Stomach smooth muscle (tissue), 2 donors: ENCODE measurements at regions not wholly inside any gene's neighbourhood (a gene's known extent, or its start where the extent isn't known, plus 50 kb on each side); places are given as distances from the start of the nearest gene placed in this dataset.
"Not testable (repeated sequence)": the region's sequence is repeated elsewhere in the genome, so short reads cannot be mapped to it uniquely, and the experiment has no call there.

Experiments used
- H3K27ac ChIP-seq: one replicate; pipeline ENCODE4 v1.7.0; 2013; ENCODE audit warnings: mild to moderate bottlenecking, low read length, inconsistent platforms
- H3K27me3 ChIP-seq, 2 donors: one replicate each; pipeline ENCODE4 v1.7.0; 2013; ENCODE audit warnings: low read length in 2 of 2; ENCODE audit not compliant: insufficient read depth in 2 of 2, control insufficient read depth in 1 of 2
- H3K36me3 ChIP-seq, 2 donors: one replicate each; pipeline ENCODE4 v1.7.0; 2013; ENCODE audit warnings: low read length in 2 of 2; ENCODE audit not compliant: control insufficient read depth in 2 of 2, insufficient read depth in 2 of 2
- H3K4me1 ChIP-seq: one replicate; pipeline ENCODE4 v1.7.0; 2013; ENCODE audit warnings: low read length; ENCODE audit not compliant: control insufficient read depth, insufficient read depth
- H3K4me3 ChIP-seq, 2 donors: one replicate each; pipeline ENCODE4 v1.7.0; 2013; ENCODE audit warnings: low read length in 2 of 2
- H3K9ac ChIP-seq, 2 donors: one replicate each; pipeline ENCODE4 v1.7.0; 2013; ENCODE audit warnings: low read length in 2 of 2, mild to moderate bottlenecking in 1 of 2
- H3K9me3 ChIP-seq, 2 donors: one replicate each; pipeline ENCODE4 v1.7.0; 2013; ENCODE audit warnings: low read length in 2 of 2; ENCODE audit not compliant: control insufficient read depth in 2 of 2
- donor health status: healthy.
- donor health status: Pancreatic carcinoma.

DNA sequence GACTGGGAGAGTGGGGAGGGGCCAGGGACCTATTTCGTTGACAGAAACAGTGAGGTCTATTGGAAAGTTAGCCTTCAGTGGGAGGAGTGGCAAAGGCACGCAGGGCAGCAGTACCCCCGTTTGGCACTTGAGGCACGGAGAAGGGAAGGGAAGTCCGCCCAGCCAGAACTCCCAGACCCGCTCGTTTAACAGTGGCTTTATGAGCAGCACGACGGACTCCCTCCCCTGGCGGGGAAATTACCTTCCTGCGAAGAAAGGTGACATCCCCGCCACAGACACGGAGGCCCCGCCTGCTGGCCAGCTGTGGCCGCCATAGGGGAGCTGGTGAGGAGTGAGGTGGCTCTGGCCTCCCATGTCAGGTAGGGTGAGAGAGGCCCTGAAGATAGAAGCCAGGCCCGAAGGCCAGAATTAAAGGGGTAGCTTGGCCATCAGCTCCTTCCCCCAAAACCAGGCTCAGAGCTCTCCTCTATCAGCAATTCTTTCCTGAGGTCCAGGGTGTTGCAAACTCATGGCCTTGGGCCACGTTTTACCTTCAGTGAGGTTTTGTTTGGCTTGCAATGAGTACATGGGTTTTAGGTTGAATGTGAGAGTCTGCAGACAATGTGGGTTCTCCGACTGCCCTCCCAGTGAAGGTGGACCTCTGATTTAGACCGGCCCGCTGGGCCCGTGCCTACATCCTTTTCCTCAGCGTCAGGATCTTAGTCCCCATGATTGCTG is 123.7 kb downstream of the MRPL14 start:
- H3K36me3 ChIP-seq = no peaks in the 10 kb centered on the region
- no peaks in the 10 kb centered on the region for H3K9me3 ChIP-seq
- H3K4me1 ChIP-seq = peaks cover 26% of the 10 kb centered on the region
- H3K4me3 ChIP-seq = no peak overlapping the region
- no peak overlapping the region for H3K27ac ChIP-seq
- no peak overlapping the region for H3K9ac ChIP-seq
- peaks cover 0 to 13% of the 10 kb centered on the region in 2 donors for H3K27me3 ChIP-seq

DNA sequence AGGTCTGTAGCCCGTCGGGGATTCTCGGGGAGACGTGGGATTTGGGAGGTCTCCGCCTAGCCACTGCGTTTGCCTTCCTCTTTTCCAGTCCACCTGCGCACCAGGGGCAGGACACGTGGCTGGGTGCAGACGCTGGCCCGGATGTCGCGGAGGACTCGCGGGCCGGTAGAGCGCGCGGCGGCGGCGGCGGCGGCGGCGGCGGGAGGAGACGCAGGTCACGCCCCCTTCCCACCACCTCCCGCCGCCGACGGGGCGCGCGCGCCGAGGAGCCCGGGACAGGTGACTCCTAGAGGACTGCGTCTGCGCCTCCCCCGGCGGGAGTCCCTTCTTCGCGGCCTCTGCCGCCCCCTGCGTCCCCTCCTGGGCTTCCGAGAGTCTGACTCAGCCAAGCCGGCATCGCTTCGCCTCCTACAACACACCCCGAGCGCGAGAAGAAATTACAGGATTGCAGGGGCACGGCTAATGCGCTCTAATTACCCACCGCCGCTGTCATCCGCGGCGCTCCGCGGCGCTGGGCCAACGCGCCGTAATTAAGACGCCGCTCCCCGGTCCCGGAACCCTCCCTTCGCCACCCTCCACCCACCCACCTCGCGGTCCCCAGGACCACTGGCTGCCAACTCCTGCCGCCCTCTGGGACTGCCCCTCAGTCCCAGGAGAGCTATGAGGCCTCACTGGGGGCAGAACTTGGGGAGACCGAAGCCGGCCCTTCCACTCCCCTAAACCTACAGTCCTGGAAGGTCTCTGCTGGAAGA is 124.5 kb downstream of the MRPL14 start:
- Histone ChIP-seq H3K9ac (peak overlapping the region in 1 of 2 donors; percentile 42), H3K9me3 (no peaks in the 10 kb centered on the region), H3K27ac (no peak overlapping the region), H3K4me3 (peak overlapping the region; percentile 63 to 69), H3K4me1 (peaks cover 26% of the 10 kb centered on the region), H3K27me3 (peaks cover 0 to 13% of the 10 kb centered on the region in 2 donors), H3K36me3 (no peaks in the 10 kb centered on the region)

DNA sequence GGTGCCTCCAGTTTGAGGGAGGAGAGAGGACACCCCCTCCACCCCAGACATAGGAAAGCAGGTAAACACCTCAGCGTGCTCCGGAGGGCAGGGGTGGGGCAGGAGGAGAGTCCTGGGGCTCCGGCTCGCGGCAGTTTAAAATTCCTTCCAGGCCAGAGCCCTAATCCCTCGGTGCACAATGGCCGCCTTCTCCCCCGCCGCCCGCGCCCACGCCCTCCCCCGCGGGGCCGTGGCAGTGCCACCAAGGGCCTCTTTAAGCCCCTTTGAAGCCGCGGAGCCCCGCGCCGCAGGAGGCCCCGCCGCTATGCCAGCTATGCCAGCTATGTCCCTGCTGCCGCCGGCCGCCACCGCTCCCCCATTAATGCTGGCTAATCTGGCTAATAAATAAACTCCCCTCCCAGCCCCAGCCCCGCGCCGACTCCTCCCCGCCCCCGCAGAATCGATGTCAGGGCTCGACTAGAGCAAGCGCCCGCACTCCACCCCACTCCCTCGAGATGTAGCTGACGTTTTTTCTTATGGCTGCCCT is 125.1 kb downstream of the MRPL14 start:
- Histone ChIP-seq H3K36me3 (no peaks in the 10 kb centered on the region), H3K4me3 (peak overlapping the region; percentile 31 to 69), H3K27me3 (peaks cover 0 to 13% of the 10 kb centered on the region in 2 donors), H3K27ac (no peak overlapping the region), H3K9ac (no peak overlapping the region), H3K9me3 (no peaks in the 10 kb centered on the region), H3K4me1 (peaks cover 26% of the 10 kb centered on the region)

DNA sequence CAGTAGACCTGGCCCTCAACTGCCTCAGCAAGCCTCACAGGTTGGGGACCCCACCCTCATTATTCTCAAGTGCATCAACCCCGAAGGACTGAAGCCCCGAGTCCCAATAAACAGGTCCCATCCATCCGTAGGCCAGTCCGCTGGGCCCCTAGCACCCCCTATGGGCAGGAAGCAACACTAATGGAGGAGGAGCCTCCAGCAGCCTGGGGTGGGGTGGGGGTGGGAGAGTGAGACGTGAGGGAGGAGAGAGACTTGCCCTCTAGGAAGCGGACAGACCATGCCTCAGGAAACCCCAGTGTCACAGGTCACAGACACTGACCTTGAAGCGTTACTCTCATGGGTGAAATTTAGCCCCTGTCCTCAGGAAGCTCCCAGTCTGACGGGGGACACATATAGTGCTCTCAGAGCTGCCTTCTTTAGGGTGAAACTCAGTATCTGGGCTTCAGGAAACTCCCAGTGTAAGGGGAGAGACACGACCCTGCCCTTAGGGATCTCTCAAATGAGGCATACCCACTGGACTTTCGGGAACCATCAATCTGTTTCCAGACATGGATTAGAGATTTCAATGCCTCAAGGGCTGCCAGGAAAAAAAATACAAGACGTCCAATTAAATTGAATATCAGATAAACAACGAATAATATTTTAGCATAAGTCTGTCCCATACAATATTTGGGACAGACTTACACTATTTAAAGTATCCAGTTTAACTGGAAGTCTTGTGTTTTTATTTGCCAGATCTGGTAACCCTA is 125.8 kb downstream of the MRPL14 start:
- Histone ChIP-seq H3K4me1 (peaks cover 28% of the 10 kb centered on the region), H3K9ac (no peak overlapping the region), H3K36me3 (no peaks in the 10 kb centered on the region), H3K9me3 (no peaks in the 10 kb centered on the region), H3K4me3 (peak overlapping the region in 1 of 2 donors; percentile 17), H3K27ac (no peak overlapping the region), H3K27me3 (peaks cover 0 to 13% of the 10 kb centered on the region in 2 donors)

DNA sequence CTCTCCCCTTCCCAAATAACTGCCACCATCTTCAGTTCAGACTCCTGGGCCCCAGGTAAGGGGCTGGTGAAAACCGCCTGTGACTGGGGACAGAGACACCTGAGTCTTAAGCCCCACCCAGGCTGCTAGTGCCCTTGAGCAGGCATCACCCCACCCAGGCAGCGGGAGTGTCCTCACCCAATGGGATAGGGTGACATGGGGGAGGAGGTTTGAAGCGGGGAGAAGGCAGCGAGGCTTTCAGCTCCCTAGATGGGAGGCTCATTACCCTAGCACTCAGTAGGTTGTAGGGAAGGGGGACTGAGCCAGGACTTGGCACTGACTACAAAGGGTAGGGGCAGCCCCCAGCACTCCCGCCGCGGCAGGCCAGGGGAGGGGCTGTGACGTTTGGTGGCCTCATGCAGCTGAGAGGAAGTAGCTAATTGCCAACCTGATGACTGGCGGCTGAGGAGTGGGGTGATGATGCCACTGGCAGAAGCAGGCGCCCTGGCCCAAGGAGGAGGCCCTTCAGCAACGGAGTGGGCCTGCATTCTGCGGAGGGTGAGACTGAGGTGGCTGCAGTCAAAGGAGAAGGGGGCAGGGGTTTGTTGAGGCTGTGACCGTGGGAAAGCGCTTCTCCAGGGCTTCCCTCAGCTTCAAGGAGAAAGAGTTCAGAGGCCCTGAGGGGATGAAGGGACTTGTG is 126.9 kb downstream of the MRPL14 start:
- no peak overlapping the region for H3K27ac ChIP-seq
- H3K27me3 ChIP-seq = peaks cover 0 to 13% of the 10 kb centered on the region in 2 donors
- H3K4me1 ChIP-seq = peaks cover 24% of the 10 kb centered on the region
- no peak overlapping the region for H3K9ac ChIP-seq
- H3K4me3 ChIP-seq = no peak overlapping the region
- no peaks in the 10 kb centered on the region for H3K36me3 ChIP-seq
- H3K9me3 ChIP-seq = no peaks in the 10 kb centered on the region

DNA sequence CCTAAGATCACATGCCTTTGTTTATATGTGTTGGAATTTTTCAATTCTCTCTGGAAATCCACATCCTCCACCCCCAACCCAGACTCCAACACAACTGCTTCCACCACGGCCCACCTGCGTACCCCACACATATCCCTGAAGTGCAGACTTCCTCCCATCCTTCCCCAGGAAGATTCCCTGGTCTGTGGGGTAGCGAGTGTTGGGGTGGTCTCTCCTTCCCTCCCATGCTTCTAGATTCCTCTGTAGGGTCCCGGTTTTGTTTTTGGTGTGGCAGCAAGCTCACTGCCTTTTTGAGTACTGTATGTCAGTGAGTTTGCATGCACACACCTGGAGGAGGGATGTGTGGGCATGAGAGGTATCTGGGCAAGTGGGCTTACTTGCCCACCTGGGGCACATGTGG is 127.6 kb downstream of the MRPL14 start:
- H3K4me1 ChIP-seq = peaks cover 17% of the 10 kb centered on the region
- H3K27me3 ChIP-seq = peaks cover 0 to 13% of the 10 kb centered on the region in 2 donors
- H3K36me3 ChIP-seq = no peaks in the 10 kb centered on the region
- no peak overlapping the region for H3K4me3 ChIP-seq
- H3K27ac ChIP-seq = no peak overlapping the region
- H3K9ac ChIP-seq = no peak overlapping the region
- H3K9me3 ChIP-seq = no peaks in the 10 kb centered on the region

DNA sequence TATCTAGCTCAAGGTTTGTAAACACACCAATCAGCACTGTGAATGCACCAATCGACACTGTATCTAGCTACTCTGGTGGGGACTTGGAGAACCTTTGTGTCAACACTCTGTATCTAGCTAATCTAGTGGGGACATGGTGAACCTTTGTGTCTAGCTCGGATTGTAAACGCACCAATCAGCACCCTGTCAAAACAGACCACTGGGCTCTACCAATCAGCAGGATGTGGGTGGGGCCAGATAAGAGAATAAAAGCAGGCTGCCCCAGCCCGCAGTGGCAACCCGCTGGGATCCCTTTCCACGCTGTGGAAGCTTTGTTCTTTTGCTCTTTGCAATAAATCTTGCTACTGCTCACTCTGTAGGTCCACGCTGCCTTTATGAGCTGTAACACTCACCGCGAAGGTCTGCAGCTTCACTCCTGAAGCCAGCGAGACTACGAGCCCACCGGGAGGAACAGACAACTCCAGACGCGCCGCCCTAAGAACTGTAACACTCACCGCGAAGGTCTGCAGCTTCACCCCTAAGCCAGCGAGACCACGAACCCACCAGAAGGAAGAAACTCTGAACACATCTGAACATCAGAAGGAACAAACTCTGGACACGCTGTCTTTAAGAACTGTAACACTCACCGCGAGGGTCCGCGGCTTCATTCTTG is 128.5 kb downstream of the MRPL14 start:
- peaks cover 0 to 13% of the 10 kb centered on the region in 2 donors for H3K27me3 ChIP-seq
- H3K36me3 ChIP-seq, H3K9ac ChIP-seq, H3K4me3 ChIP-seq, H3K27ac ChIP-seq, H3K9me3 ChIP-seq: not testable (repeated sequence)
- peaks cover 16% of the 10 kb centered on the region for H3K4me1 ChIP-seq

DNA sequence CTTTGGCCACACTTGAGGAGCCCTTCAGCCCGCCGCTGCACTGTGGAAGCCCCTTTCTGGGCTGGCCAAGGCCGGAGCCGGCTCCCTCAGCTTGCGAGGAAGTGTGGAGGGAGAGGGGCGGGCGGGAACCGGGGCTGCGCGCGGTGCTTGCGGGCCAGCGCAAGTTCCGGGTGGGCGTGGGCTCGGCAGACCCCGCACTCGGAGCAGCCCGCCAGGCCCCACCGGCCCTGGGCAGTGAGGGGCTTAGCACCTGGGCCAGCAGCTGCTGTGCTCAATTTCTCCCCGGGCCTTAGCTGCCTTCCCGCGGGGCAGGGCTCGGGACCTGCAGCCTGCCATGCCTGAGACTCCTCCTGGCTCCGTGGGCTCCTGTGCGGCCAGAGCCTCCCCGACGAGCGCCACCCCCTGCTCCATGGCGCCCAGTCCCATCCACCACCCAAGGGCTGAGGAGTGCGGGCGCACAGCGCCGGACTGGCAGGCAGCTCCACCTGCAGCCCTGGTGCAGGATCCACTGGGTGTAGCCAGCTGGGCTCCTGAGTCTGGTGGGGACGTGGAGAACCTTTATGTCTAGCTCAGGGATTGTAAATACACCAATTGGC is 129.2 kb downstream of the MRPL14 start:
- H3K27ac ChIP-seq, H3K36me3 ChIP-seq, H3K9ac ChIP-seq, H3K9me3 ChIP-seq, H3K4me3 ChIP-seq: not testable (repeated sequence)
- peaks cover 14% of the 10 kb centered on the region for H3K4me1 ChIP-seq
- peaks cover 0 to 13% of the 10 kb centered on the region in 2 donors for H3K27me3 ChIP-seq

DNA sequence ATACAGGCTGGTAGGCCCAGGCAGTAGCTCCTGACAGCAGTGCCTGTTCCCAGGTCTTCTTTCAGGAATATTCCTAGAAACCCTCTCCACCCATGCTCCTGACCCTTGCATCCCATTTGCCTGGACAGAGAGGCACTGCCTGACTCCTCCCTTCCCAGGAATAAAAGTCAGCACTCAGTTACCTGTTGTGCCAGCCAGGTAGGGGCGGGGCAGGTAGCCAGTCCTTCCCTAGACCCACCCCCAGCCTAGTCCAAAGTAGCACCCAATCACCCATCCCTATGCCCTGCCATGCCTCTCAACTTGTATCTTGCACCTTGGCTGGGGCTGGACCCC is 129.9 kb downstream of the MRPL14 start:
- H3K4me1 ChIP-seq = peaks cover 12% of the 10 kb centered on the region
- H3K9me3 ChIP-seq = no peaks in the 10 kb centered on the region
- H3K4me3 ChIP-seq = no peak overlapping the region
- H3K27ac ChIP-seq = peak overlapping the region; percentile 0
- no peak overlapping the region for H3K9ac ChIP-seq
- H3K27me3 ChIP-seq = peaks cover 0 to 8% of the 10 kb centered on the region in 2 donors
- no peaks in the 10 kb centered on the region for H3K36me3 ChIP-seq
